Stimulated activated naive CD4-positive, alpha-beta T cell (primary cell): ENCODE measurements at regions not wholly inside any gene's neighbourhood (a gene's known extent, or its start where the extent isn't known, plus 50 kb on each side); places are given as distances from the start of the nearest gene placed in this dataset.
"Not testable (repeated sequence)": the region's sequence is repeated elsewhere in the genome, so short reads cannot be mapped to it uniquely, and the experiment has no call there.

Experiments
- DNase-seq, 6 experiments: peaks; one replicate each; lab custom pipeline; 2025; lab: John Stamatoyannopoulos, UW

- no peak for DNase-seq
Observed at GRCh38 chr13:42398533-42398932, 126.6 kb downstream of the AKAP11 start.

GRCh38 chr13:42400188-42400833 is 128.4 kb downstream of the AKAP11 start:
- no peak for DNase-seq

- DNase-seq = no peak
Observed at GRCh38 chr13:42401376-42401775, 129.4 kb downstream of the AKAP11 start.

GRCh38 chr13:42405665-42406390 is 133.9 kb downstream of the AKAP11 start:
- no peak for DNase-seq

- no peak for DNase-seq
Observed at GRCh38 chr13:42409075-42409474, 137.1 kb downstream of the AKAP11 start.

- DNase-seq = no peak
Observed at GRCh38 chr13:42409551-42409950, 137.6 kb downstream of the AKAP11 start.

- DNase-seq = no peak
Observed at GRCh38 chr13:42412812-42413483, 141.0 kb downstream of the AKAP11 start.

- no peak for DNase-seq
Observed at GRCh38 chr13:42413484-42413815, 141.5 kb downstream of the AKAP11 start.

GRCh38 chr13:42417626-42418025 is 145.7 kb downstream of the AKAP11 start:
- no peak for DNase-seq

- DNase-seq = no peak
Observed at GRCh38 chr13:42418184-42418583, 146.2 kb downstream of the AKAP11 start.

GRCh38 chr13:42420304-42420703 is 148.4 kb downstream of the AKAP11 start:
- DNase-seq = no peak

- DNase-seq = no peak
Observed at GRCh38 chr13:42422681-42423080, 150.7 kb downstream of the AKAP11 start.

GRCh38 chr13:42424182-42424581 is 149.8 kb upstream of the TNFSF11 start:
- DNase-seq = no peak

- DNase-seq = no peak
Observed at GRCh38 chr13:42445354-42445753, 128.6 kb upstream of the TNFSF11 start.

GRCh38 chr13:42446597-42446996 is 127.4 kb upstream of the TNFSF11 start:
- not testable (repeated sequence) for DNase-seq

- DNase-seq = no peak
Observed at GRCh38 chr13:42453091-42453645, 120.8 kb upstream of the TNFSF11 start.

- no peak for DNase-seq
Observed at GRCh38 chr13:42454749-42455148, 119.2 kb upstream of the TNFSF11 start.

- DNase-seq = no peak
Observed at GRCh38 chr13:42458193-42458592, 115.8 kb upstream of the TNFSF11 start.

- DNase-seq = peak in 1 of 6 experiments; percentile 4
Observed at GRCh38 chr13:42466123-42466522, 107.8 kb upstream of the TNFSF11 start.

- no peak for DNase-seq
Observed at GRCh38 chr13:42466609-42467008, 107.3 kb upstream of the TNFSF11 start.

- peak in 1 of 6 experiments; percentile 1 for DNase-seq
Observed at GRCh38 chr13:42474954-42475353, 99.0 kb upstream of the TNFSF11 start.

- no peak for DNase-seq
Observed at GRCh38 chr13:42477596-42478190, 96.3 kb upstream of the TNFSF11 start.
